Epidermal melanocyte (primary cell): ENCODE measurements at regions not wholly inside any gene's neighbourhood (a gene's known extent, or its start where the extent isn't known, plus 50 kb on each side); places are given as distances from the start of the nearest gene placed in this dataset.

Experiments
- DNase-seq: peaks from one replicate; pipeline ENCODE4 v3.0.0; 2011; ENCODE audit warnings: low spot score; ENCODE audit not compliant: insufficient read length

- DNase-seq = no peak
Observed at GRCh38 chr6:11926594-11927407, 85.3 kb upstream of the HIVEP1 start.

- DNase-seq = no peak
Observed at GRCh38 chr6:11925805-11926204, 86.3 kb upstream of the HIVEP1 start.

GRCh38 chr6:11923621-11924020 lies 88.5 kb upstream of the HIVEP1 start:
- no peak for DNase-seq

GRCh38 chr6:11922901-11923300 lies 89.2 kb upstream of the HIVEP1 start:
- no peak for DNase-seq

- DNase-seq = no peak
Observed at GRCh38 chr6:11921751-11922150, 90.4 kb upstream of the HIVEP1 start.

GRCh38 chr6:11921017-11921438 lies 91.1 kb upstream of the HIVEP1 start:
- DNase-seq = peak; percentile 61

- DNase-seq = no peak
Observed at GRCh38 chr6:11920566-11920965, 91.5 kb upstream of the HIVEP1 start.

GRCh38 chr6:11919771-11920440 lies 92.2 kb upstream of the HIVEP1 start:
- no peak for DNase-seq

GRCh38 chr6:11918739-11919605 lies 93.1 kb upstream of the HIVEP1 start:
- no peak for DNase-seq

- DNase-seq = no peak
Observed at GRCh38 chr6:11917951-11918738, 94.0 kb upstream of the HIVEP1 start.

GRCh38 chr6:11912420-11912819 lies 99.7 kb upstream of the HIVEP1 start:
- DNase-seq = no peak

- DNase-seq = no peak
Observed at GRCh38 chr6:11911538-11911937, 100.6 kb upstream of the HIVEP1 start.

GRCh38 chr6:11909696-11910132 lies 102.4 kb upstream of the HIVEP1 start:
- DNase-seq = no peak

GRCh38 chr6:11908436-11909105 lies 103.5 kb upstream of the HIVEP1 start:
- no peak for DNase-seq

GRCh38 chr6:11903645-11904044 lies 108.5 kb upstream of the HIVEP1 start:
- DNase-seq = no peak

GRCh38 chr6:11902527-11902926 lies 109.6 kb upstream of the HIVEP1 start:
- no peak for DNase-seq

GRCh38 chr6:11900662-11901598 lies 111.2 kb upstream of the HIVEP1 start:
- no peak for DNase-seq

- DNase-seq = no peak
Observed at GRCh38 chr6:11899645-11900044, 112.5 kb upstream of the HIVEP1 start.

GRCh38 chr6:11894212-11894611 lies 115.6 kb upstream of the ADTRP start:
- no peak for DNase-seq
